ENCODE measurements at regions not wholly inside any gene's neighbourhood (a gene's known extent, or its start where the extent isn't known, plus 50 kb on each side); places are given as distances from the start of the nearest gene placed in this dataset.
"Not testable (repeated sequence)": the region's sequence is repeated elsewhere in the genome, so short reads cannot be mapped to it uniquely, and the experiment has no call there.

- H3K4me3 Mint-ChIP-seq (ENCODE audit: unreplicated experiment); H3K4me1 Mint-ChIP-seq (ENCODE audit: unreplicated experiment); H3K9me3 Mint-ChIP-seq (ENCODE audit: unreplicated experiment); H3K27me3 Mint-ChIP-seq (ENCODE audit: unreplicated experiment); DNase-seq (ENCODE audit: extremely low spot score, unreplicated experiment); H3K27ac Mint-ChIP-seq (ENCODE audit: unreplicated experiment); H3K36me3 Mint-ChIP-seq (ENCODE audit: unreplicated experiment): not testable (repeated sequence)
These were observed 85.8 kb upstream of the NOTCH2NLA start for GRCh38 chr1:146314449-146315246.

- not testable (repeated sequence) for H3K9me3 Mint-ChIP-seq (ENCODE audit: unreplicated experiment); DNase-seq (ENCODE audit: extremely low spot score, unreplicated experiment); H3K27me3 Mint-ChIP-seq (ENCODE audit: unreplicated experiment); H3K4me1 Mint-ChIP-seq (ENCODE audit: unreplicated experiment); H3K27ac Mint-ChIP-seq (ENCODE audit: unreplicated experiment); H3K36me3 Mint-ChIP-seq (ENCODE audit: unreplicated experiment); H3K4me3 Mint-ChIP-seq (ENCODE audit: unreplicated experiment)
These were observed 81.8 kb upstream of the NOTCH2NLA start for GRCh38 chr1:146310579-146310978.

GRCh38 chr1:146309427-146309826, 80.6 kb upstream of the NOTCH2NLA start:
- H3K4me3 Mint-ChIP-seq (ENCODE audit: unreplicated experiment); H3K36me3 Mint-ChIP-seq (ENCODE audit: unreplicated experiment); H3K27ac Mint-ChIP-seq (ENCODE audit: unreplicated experiment); H3K27me3 Mint-ChIP-seq (ENCODE audit: unreplicated experiment); H3K9me3 Mint-ChIP-seq (ENCODE audit: unreplicated experiment); DNase-seq (ENCODE audit: extremely low spot score, unreplicated experiment); H3K4me1 Mint-ChIP-seq (ENCODE audit: unreplicated experiment): not testable (repeated sequence)

GRCh38 chr1:146308892-146309291, 80.1 kb upstream of the NOTCH2NLA start:
- H3K36me3 Mint-ChIP-seq (ENCODE audit: unreplicated experiment); H3K27me3 Mint-ChIP-seq (ENCODE audit: unreplicated experiment): not testable (repeated sequence)

GRCh38 chr1:146308152-146308551, 79.3 kb upstream of the NOTCH2NLA start:
- not testable (repeated sequence) for H3K4me3 Mint-ChIP-seq (ENCODE audit: unreplicated experiment); H3K27ac Mint-ChIP-seq (ENCODE audit: unreplicated experiment); H3K4me1 Mint-ChIP-seq (ENCODE audit: unreplicated experiment); H3K9me3 Mint-ChIP-seq (ENCODE audit: unreplicated experiment); H3K27me3 Mint-ChIP-seq (ENCODE audit: unreplicated experiment); DNase-seq (ENCODE audit: extremely low spot score, unreplicated experiment); H3K36me3 Mint-ChIP-seq (ENCODE audit: unreplicated experiment)

More at GRCh38 chr1:146308892-146309291, 80.1 kb upstream of the NOTCH2NLA start:
- H3K4me1 Mint-ChIP-seq (ENCODE audit: unreplicated experiment); H3K4me3 Mint-ChIP-seq (ENCODE audit: unreplicated experiment); H3K27ac Mint-ChIP-seq (ENCODE audit: unreplicated experiment); DNase-seq (ENCODE audit: extremely low spot score, unreplicated experiment); H3K9me3 Mint-ChIP-seq (ENCODE audit: unreplicated experiment): not testable (repeated sequence)

GRCh38 chr1:146307632-146308031, 78.8 kb upstream of the NOTCH2NLA start:
- H3K36me3 Mint-ChIP-seq (ENCODE audit: unreplicated experiment); H3K27me3 Mint-ChIP-seq (ENCODE audit: unreplicated experiment); DNase-seq (ENCODE audit: extremely low spot score, unreplicated experiment); H3K4me1 Mint-ChIP-seq (ENCODE audit: unreplicated experiment); H3K27ac Mint-ChIP-seq (ENCODE audit: unreplicated experiment); H3K4me3 Mint-ChIP-seq (ENCODE audit: unreplicated experiment); H3K9me3 Mint-ChIP-seq (ENCODE audit: unreplicated experiment): not testable (repeated sequence)

GRCh38 chr1:146306651-146307050, 77.8 kb upstream of the NOTCH2NLA start:
- H3K4me3 Mint-ChIP-seq (ENCODE audit: unreplicated experiment); DNase-seq (ENCODE audit: extremely low spot score, unreplicated experiment); H3K36me3 Mint-ChIP-seq (ENCODE audit: unreplicated experiment); H3K27me3 Mint-ChIP-seq (ENCODE audit: unreplicated experiment); H3K9me3 Mint-ChIP-seq (ENCODE audit: unreplicated experiment); H3K27ac Mint-ChIP-seq (ENCODE audit: unreplicated experiment); H3K4me1 Mint-ChIP-seq (ENCODE audit: unreplicated experiment): not testable (repeated sequence)

- H3K4me3 Mint-ChIP-seq (ENCODE audit: unreplicated experiment); H3K27ac Mint-ChIP-seq (ENCODE audit: unreplicated experiment); H3K9me3 Mint-ChIP-seq (ENCODE audit: unreplicated experiment); H3K36me3 Mint-ChIP-seq (ENCODE audit: unreplicated experiment); DNase-seq (ENCODE audit: extremely low spot score, unreplicated experiment); H3K4me1 Mint-ChIP-seq (ENCODE audit: unreplicated experiment); H3K27me3 Mint-ChIP-seq (ENCODE audit: unreplicated experiment): not testable (repeated sequence)
These were observed 76.6 kb upstream of the NOTCH2NLA start for GRCh38 chr1:146305442-146305841.

GRCh38 chr1:146298575-146298897, 69.7 kb upstream of the NOTCH2NLA start:
- not testable (repeated sequence) for H3K9me3 Mint-ChIP-seq (ENCODE audit: unreplicated experiment); H3K4me1 Mint-ChIP-seq (ENCODE audit: unreplicated experiment); DNase-seq (ENCODE audit: extremely low spot score, unreplicated experiment); H3K36me3 Mint-ChIP-seq (ENCODE audit: unreplicated experiment); H3K27ac Mint-ChIP-seq (ENCODE audit: unreplicated experiment); H3K27me3 Mint-ChIP-seq (ENCODE audit: unreplicated experiment); H3K4me3 Mint-ChIP-seq (ENCODE audit: unreplicated experiment)

- not testable (repeated sequence) for H3K36me3 Mint-ChIP-seq (ENCODE audit: unreplicated experiment); H3K4me1 Mint-ChIP-seq (ENCODE audit: unreplicated experiment); H3K27ac Mint-ChIP-seq (ENCODE audit: unreplicated experiment); H3K27me3 Mint-ChIP-seq (ENCODE audit: unreplicated experiment); DNase-seq (ENCODE audit: extremely low spot score, unreplicated experiment); H3K4me3 Mint-ChIP-seq (ENCODE audit: unreplicated experiment); H3K9me3 Mint-ChIP-seq (ENCODE audit: unreplicated experiment)
These were observed 69.2 kb upstream of the NOTCH2NLA start for GRCh38 chr1:146297781-146298574.

GRCh38 chr1:146292940-146293936, 64.4 kb upstream of the NOTCH2NLA start:
- H3K4me3 Mint-ChIP-seq (ENCODE audit: unreplicated experiment); H3K36me3 Mint-ChIP-seq (ENCODE audit: unreplicated experiment); H3K4me1 Mint-ChIP-seq (ENCODE audit: unreplicated experiment); H3K9me3 Mint-ChIP-seq (ENCODE audit: unreplicated experiment); DNase-seq (ENCODE audit: extremely low spot score, unreplicated experiment); H3K27ac Mint-ChIP-seq (ENCODE audit: unreplicated experiment); H3K27me3 Mint-ChIP-seq (ENCODE audit: unreplicated experiment): not testable (repeated sequence)

All from osteocyte (in vitro differentiated cells).